WI38 (cell line): ENCODE measurements at regions not wholly inside any gene's neighbourhood (a gene's known extent, or its start where the extent isn't known, plus 50 kb on each side); places are given as distances from the start of the nearest gene placed in this dataset.

Source experiments
- H3K4me3 ChIP-seq: 2 replicates; pipeline ENCODE4 v1.5.1; 2011; ENCODE audit warnings: low read depth, mild to moderate bottlenecking, control low read depth, low read length
- TF ChIP-seq, protein P1 (sequence below): IDR thresholded peaks from 2 replicates; pipeline ENCODE4 v1.5.1; 2012; ENCODE audit warnings: low read depth, mild to moderate bottlenecking, control low read depth, low read length

DNA sequence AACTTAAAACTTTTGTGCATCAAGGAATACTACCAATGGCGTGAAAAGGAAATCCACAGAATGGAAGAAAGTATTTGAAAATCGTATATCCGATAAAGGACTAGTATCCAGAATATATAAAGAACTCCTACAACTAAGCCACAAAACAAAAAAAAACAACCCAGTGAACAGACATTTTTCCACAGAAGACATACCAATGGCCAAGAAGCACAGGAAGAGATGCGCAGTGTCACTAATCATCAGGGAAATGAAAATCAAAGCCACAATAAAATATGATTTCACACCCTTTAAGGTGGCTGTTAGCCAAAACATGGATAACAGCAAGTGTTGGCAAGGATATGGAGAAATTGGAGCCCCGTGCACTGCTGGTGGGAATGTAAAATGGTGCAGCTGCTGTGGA lies 203.3 kb downstream of the SEC14L1 start:
- TF ChIP-seq, protein P1, sequence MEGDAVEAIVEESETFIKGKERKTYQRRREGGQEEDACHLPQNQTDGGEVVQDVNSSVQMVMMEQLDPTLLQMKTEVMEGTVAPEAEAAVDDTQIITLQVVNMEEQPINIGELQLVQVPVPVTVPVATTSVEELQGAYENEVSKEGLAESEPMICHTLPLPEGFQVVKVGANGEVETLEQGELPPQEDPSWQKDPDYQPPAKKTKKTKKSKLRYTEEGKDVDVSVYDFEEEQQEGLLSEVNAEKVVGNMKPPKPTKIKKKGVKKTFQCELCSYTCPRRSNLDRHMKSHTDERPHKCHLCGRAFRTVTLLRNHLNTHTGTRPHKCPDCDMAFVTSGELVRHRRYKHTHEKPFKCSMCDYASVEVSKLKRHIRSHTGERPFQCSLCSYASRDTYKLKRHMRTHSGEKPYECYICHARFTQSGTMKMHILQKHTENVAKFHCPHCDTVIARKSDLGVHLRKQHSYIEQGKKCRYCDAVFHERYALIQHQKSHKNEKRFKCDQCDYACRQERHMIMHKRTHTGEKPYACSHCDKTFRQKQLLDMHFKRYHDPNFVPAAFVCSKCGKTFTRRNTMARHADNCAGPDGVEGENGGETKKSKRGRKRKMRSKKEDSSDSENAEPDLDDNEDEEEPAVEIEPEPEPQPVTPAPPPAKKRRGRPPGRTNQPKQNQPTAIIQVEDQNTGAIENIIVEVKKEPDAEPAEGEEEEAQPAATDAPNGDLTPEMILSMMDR, result no peak
- no peak overlapping the region for H3K4me3 ChIP-seq

DNA sequence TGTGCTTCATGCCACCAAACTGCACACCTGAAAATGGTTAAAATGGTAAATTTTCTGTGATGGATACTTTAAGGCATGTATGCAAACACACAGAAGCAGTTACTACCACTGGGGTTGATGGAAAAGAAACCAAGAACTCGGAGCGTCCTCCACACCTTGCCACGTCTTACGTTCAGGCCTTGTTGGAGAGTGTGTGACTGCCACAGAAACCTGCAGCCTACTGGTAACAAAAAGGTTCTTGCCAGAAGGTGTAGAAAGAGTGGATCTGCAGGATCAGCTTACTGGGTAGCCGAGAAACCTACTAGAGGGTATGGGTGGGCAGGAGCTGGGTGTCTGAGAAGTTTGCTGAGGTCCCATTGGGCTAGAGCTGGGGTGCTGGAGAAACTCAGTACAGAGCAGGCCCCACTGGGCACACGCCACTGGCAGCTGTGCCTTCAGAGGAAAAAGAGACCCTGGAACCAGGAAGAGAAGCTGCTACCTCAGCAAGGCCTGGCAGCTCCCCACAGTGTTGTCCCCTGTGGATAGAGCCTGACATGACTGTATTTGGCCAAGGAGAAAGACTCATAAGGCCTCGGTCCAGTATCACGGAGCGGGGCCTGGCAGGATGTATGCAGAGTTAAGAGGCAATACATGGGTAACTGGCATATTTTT lies 204.6 kb downstream of the SEC14L1 start:
- TF ChIP-seq, protein P1, result no peak
- no peak overlapping the region for H3K4me3 ChIP-seq

DNA sequence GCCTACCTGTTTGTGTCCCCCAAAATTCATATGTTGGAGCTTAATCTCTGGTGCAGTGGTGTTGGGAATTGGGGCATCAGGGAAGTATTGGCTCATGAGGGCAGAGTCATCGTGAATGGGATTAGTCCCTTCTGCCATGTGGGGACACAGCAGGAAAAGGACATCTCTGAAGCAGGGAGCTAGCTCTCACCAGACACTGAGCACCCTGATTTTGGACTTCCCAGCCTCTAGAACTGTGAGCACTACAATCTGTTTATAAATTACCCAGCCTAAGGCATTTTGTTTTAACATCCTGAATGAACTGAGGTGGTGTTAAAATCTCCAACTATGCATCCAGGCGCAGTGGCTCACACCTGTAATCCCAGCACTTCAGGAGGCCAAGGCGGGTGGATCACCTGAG lies 206.0 kb downstream of the SEC14L1 start:
- H3K4me3 ChIP-seq, result no peak overlapping the region
- TF ChIP-seq, protein P1, result no peak

DNA sequence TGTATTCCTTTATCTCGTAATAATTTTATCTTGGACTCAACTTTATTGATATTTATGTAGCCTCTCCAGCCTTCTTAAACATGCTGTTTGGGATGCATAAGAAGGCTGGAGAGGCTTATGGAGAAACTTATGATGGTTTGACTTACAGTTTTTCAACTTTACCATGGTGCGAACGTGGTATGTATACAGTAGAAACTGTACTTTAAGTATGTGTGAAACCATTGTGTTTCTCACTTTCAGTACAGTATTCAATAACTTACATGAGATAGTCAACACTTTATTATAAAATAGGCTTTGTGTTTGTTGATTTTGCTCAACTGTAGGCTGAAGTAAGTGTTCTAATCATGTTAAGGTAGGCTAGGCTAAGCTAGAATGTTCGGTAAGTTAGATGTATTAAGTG lies 206.8 kb downstream of the SEC14L1 start:
- TF ChIP-seq, protein P1, result no peak
- H3K4me3 ChIP-seq, result no peak overlapping the region

DNA sequence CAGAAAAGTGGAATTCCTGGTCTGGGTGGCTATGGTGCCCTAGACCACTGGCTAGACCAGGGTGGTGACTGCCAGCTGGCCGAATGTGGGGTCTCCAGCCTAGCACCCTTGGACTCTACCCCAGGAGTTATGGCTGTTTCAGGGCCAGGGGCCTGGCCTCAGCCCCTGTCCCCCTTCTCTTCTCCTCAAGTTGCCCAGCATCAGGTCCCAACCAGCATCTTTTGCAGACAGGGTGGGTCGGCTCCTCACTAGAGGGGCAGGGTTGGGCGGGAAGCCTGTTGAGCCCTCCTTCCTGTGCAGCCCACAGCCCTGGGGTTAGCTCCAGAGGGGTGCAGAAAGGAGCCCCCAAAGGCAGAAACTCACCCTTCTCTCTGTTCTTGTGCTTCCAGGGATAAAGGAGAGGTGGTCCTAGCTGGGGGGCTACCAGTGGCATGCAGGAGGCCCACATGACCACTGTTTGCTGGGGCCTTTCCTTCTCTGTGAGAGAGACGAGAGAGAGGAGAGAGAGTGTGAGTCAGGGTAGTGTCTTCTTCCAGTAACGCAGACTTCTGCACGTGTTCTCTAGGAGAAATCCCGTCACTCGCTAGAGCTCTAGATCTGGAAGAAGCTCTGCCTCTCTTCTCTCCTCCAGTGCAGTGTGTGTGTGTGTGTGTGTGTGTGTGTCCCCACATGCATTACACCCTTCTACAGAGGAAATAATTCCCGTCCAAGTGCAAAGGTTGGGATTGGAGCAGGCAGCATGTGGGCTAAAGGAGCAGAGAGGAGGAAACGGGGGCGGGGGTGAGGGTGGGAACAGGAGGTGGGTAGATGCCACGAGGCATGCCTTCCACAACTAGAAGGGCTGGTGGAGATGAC lies 209.4 kb downstream of the SEC14L1 start:
- TF ChIP-seq, protein P1, result no peak
- H3K4me3 ChIP-seq, result no peak overlapping the region

DNA sequence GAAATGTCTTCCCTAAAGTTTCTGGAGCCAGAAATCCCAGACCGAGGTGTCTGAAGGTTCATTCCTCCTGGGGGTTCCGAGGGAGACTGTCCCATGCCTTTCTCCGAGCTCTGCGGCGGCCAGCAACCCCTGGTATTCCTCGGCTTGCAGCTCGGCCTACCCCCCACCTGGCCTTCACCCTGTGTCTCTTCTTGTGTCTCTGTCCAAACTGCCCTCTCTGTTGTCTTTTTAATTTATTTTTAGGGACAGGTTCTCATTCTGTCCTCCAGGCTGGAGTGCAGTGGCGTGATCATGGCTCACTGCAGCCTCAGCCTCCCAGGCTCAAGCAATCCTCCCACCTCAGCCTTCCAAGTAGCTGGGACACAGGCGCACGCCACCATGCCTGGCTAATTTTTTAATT lies 211.7 kb downstream of the SEC14L1 start:
- no peak overlapping the region for H3K4me3 ChIP-seq
- TF ChIP-seq, protein P1, result no peak

DNA sequence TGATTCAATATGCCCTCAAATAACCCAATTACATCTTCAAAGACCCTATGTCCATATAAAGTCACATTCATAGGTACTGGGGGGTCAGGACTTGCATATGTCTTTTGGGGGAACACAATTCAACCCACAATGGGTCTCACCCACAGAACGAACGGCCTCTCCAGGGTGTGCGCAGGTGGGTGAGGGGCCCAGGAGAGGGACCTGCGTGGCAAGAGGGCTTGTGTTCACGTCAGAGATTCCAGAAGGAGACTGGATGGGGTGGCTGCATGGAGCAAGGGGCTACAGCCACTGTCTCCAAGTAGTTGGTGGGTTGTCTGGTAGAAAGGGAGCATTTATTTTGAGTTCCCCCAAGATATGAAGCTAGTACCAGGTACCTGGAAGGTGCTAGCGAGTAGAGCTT lies 212.2 kb downstream of the SEC14L1 start:
- TF ChIP-seq, protein P1, result no peak
- no peak overlapping the region for H3K4me3 ChIP-seq
